ACHN (cell line): ENCODE measurements at regions not wholly inside any gene's neighbourhood (a gene's known extent, or its start where the extent isn't known, plus 50 kb on each side); places are given as distances from the start of the nearest gene placed in this dataset.

Source experiments
- DNase-seq: peaks from one replicate; pipeline ENCODE4 v3.0.0-alpha.2; 2015
- in situ Hi-C: cut with HindIII; loops from 2 replicates; pipeline ENCODE4 v1.10.0; 2017; ENCODE audit warnings: low sequenced_read_pairs, low pct_ligation_motif_present, low pct_unique_long_range_greater_than_20kb

- in situ Hi-C loops, result no loop called here
- no peak for DNase-seq
Observed at GRCh38 chr15:93720607-93721006, 510.8 kb upstream of the MCTP2 start.

GRCh38 chr15:93719921-93720351 is 511.4 kb upstream of the MCTP2 start:
- DNase-seq, result no peak
- in situ Hi-C loops, result no loop called here

DNA sequence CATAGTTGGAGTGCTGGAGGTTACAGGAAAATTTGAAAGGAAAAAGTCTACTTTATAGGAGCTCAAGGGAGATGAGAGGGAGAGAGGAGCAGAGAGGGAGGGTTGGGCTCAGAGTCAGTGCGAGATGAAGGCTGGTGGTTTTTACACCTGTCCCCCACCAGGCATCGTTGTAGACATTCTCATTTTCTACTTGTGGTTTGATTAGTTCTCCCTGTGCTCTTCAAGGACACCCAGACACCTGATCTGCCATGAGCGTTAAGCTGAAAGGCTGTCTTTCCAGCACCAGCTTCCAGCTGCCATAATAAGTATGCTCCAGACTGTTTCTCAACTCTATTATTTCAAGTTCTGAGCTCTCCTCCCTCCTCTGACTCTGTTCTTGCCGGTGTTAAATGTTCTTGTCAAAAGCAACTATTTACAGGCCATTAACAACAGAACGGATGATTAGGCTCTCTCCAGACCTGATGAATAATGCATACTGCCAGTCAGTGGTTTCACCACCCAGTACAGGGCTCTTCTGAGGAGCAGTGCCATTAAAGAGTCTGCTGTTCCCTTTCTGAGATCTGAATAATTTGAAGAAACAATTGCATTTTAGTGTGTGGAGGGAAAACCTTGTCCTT is 514.6 kb upstream of the MCTP2 start:
- in situ Hi-C loops, result no loop called here
- no peak for DNase-seq

GRCh38 chr15:93709708-93710107 is 521.7 kb upstream of the MCTP2 start:
- no peak for DNase-seq
- in situ Hi-C loops, result no loop called here

DNA sequence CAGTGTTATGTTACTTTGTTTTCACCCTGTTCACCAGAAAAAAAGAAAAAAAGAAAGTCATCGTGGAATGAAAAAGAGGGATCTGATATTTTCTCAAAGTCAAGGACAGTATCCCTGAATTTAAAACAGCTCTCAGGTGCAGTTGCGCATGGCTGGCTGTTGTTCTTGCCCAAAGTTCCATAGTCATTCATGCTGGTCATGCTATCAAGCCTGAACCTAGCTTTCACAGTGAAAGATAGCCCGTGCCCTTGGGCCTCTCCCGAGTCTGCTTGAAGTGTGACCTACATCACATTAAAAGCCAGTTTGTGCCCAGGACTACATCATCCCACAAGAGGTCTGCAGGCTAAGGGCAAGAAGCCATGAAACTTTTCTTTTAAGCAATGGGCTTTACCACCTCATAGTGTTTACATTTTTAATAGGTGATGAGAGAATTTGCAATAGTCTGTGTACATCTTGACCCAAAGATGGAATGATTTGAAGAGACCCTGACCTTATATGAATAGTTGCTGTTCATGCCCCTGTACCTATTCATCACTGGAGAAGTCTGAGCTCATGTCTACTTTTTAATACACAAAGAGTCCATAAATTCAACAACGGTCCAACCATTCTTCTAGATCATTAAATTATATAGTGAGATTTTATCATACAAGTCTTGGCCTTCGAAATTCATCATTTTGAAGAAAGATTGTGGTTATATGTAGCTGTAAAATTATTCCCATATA is 522.5 kb upstream of the MCTP2 start:
- DNase-seq, result no peak
- in situ Hi-C loops, result no loop called here

DNA sequence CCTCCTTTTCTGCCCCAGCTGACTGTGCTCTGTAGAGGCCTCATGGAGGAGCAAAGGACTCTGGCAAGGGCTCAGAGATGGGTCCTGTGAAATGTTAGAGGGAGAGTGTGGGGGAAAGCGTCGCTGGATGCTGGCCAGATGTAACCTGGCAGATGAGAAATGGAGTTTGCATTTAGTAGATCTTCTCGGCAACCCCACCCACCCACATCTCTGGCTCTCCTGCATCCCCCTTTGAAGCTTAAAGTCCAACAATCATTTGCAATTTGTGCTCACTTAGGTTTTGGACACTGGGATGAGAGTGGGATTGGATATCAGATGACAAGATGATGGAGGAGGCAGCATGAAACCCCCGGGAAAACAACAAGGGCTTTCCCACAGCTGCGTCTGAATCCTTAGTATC is 523.6 kb upstream of the MCTP2 start:
- in situ Hi-C loops, result no loop called here
- no peak for DNase-seq

- in situ Hi-C loops, result no loop called here
Observed at GRCh38 chr15:93706495-93707292, 524.7 kb upstream of the MCTP2 start.

GRCh38 chr15:93705753-93706455 is 525.5 kb upstream of the MCTP2 start:
- in situ Hi-C loops, result no loop called here
- DNase-seq, result no peak

More at GRCh38 chr15:93706495-93707292, 524.7 kb upstream of the MCTP2 start:
- no peak for DNase-seq

DNA sequence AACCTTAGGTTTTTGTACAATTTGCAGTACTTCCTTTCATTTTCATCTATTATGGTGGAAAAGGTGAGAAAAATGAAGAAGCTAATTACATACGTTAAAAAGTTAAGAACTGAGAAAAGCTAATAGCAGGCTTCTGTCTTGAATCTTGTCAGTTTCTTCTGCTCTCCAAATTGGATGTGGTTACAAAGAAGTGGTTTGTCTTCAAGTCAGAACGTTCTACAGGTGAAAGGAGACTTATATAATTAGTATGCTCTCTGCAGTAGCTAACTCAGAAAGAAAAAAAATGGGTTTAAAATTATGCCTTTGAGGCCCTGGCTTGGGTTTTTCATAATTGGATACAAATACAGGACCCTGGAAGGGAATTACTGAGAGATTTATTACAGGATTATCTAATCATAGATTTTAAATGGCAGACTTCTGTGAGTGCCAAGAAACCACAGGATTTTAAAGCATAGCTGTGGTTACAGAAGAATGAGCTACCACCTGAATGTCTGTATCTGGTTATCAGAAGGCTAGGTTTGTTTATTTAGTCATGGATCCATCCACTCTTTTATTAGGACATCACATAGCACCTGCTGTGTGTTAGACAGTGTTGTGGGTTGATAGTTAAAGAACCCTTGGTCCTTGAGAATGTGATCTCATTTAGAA is 528.1 kb upstream of the MCTP2 start:
- in situ Hi-C loops, result no loop called here
- no peak for DNase-seq

- no peak for DNase-seq
- in situ Hi-C loops, result no loop called here
Observed at GRCh38 chr15:93700051-93700450, 531.3 kb upstream of the MCTP2 start.

- DNase-seq, result no peak
- in situ Hi-C loops, result no loop called here
Observed at GRCh38 chr15:93694033-93694432, 537.3 kb upstream of the MCTP2 start.

DNA sequence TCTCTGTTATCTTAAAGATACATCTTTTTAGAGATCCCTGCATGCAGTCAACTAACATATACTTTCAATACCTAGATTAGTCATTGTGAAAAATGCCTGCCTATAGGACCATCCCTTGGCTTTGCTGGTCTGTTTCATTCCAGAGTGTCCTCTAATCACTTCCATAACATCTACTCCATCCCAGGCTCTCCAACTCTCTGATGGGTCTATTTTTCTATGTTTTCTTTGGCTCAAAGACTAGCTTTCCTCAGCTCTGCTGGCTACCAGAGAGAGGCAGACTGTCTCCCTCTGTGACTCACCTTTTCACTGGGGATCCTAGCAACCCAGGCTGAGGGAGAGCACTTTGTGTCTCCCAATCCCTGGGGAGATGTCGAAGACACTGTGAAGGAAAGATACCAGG is 547.7 kb upstream of the MCTP2 start:
- no peak for DNase-seq
- in situ Hi-C loops, result no loop called here

DNA sequence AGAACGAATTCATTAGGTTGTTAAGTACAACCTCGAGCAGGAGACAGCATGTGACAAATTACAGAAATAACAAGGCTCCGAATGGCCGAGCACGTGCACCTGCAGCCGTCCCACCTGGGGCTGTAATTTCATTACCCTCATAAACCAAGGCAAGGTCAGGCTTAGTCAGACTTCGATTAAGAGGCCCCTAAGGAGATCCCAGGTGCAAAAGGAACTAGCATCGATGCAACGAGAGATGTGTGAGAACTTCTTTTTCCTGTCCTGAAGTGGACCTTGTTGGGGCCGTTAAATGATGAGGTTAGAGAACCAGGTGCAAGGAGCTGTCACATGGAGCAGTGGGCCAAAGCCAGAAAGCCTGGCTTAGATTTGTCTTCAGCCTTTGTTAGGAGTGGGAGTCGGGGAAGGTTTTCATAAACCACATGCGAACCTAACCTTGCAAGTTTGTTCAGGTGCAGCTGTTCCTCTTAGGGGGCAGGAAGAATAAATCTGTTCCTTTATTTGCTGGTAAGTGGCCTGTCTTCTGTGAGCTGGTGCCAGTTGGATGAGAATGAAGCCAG is 559.9 kb upstream of the MCTP2 start:
- in situ Hi-C loops, result no loop called here
- DNase-seq, result no peak

DNA sequence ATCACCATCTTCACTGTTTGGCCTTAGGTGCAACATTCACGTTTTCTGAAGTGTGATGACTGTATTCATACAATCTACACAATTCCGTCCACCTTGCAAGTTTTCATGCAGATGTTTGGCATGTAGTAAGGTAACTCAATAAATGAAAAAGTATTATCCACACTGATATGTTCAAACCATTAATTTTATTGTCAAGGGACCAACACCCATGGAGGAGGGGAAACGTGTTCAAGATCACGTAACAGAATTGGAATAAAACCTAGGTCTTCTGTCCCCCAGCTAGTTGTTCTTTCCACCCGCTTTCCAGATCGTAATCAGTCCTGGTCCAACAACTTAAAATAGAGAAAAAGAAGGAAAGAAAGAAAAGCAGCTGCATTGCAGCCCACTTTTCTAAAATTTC is 560.4 kb upstream of the MCTP2 start:
- in situ Hi-C loops, result no loop called here
- DNase-seq, result no peak

DNA sequence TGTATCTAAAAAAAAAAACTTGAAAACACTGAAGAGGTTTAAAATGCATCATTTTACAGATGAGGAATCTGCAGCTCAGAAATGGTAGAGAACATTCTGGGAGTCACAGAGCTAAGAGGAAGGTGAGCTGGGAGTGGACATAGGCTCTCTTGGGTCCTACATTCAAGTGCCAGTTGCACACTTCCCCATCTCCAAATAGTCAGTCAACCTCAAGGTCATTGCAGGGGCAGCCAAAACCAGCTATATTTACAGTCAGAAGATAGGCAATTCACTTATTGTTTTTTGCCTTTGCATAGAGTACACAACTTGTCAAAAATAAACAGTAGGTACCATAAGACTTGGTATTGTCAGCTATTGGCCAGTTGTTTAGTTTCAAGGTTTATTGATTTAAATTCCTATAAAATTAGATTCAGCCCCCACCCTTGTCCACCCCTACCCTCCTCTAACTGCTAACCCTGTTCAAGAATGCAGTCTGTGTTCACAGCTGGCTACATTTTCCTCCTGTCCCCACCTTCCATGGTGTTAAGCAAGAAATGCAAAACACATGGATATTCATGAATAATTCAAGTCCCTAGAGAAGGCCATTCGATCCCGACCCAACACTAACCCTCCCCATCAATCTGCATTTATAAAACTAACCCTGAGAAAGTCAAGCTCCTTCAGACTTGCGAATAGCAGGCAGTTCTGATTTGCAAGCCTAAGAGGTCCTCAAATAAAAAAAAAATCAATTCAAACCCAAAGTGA is 567.0 kb upstream of the MCTP2 start:
- in situ Hi-C loops, result no loop called here
- DNase-seq, result no peak

GRCh38 chr15:93662162-93662885 is 569.0 kb upstream of the MCTP2 start:
- in situ Hi-C loops, result no loop called here
- DNase-seq, result no peak
